GM08714 (cell line): ENCODE measurements at regions not wholly inside any gene's neighbourhood (a gene's known extent, or its start where the extent isn't known, plus 50 kb on each side); places are given as distances from the start of the nearest gene placed in this dataset.

Experiments
- H3K4me3 ChIP-seq: fragments of 200-500 bp; sonication (Bioruptor generic); 2 replicates; pipeline ENCODE4 v1.5.1; 2014; ENCODE audit warnings: mild to moderate bottlenecking, low read length, inconsistent platforms
- ZNF274 ChIP-seq: IDR thresholded peaks from 2 replicates; pipeline ENCODE4 v1.6.1; 2012; ENCODE audit warnings: mild to moderate bottlenecking, low read depth, low read length

- TF ChIP-seq ZNF274 = no peak
- no peak overlapping the region for H3K4me3 ChIP-seq
These were observed 144.7 kb downstream of the ENGASE start for GRCh38 chr17:79219208-79219935.

DNA sequence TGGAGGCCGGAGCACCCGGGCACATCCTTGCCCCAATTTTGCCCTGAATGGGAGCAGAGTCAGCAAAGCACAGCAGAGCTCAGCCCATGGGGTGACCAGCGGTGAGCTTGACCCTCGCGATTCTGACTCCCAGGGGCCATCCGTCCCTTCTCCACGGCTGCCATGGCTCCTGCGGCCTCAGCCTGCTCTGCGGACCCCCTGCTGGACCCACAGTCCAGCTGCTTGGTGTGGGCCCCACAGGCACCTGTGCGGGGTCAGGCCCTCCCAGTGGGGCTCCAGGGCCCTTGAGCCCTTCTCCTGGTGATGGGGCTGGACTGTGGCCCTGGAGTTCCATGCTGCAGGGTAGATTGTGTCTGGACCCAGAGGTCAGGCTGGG lies 144.2 kb downstream of the ENGASE start:
- no peak overlapping the region for H3K4me3 ChIP-seq
- no peak for TF ChIP-seq ZNF274

- TF ChIP-seq ZNF274 = no peak
- no peak overlapping the region for H3K4me3 ChIP-seq
These were observed 143.7 kb downstream of the ENGASE start for GRCh38 chr17:79218175-79218824.

- no peak for TF ChIP-seq ZNF274
- no peak overlapping the region for H3K4me3 ChIP-seq
These were observed 143.0 kb downstream of the ENGASE start for GRCh38 chr17:79217473-79218135.

DNA sequence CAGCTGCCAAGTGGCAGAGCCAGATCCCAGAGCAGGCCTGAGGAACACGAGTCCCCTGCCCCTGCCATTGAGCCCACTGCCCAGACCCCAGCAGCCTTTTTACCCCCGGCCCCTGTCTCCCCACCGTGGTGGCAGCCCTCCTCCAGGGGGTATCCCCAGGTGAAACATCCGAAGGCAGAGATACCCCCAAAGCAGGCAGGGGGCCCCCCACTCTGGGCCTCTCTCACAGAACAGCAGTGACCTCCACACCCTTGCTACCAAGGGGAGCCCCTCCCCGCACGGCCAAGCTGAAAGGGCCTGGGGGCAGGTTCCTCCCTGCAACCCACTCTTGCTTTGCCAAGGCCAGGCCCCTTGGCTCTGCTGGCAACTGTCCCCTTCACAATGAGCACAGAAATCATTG lies 142.2 kb downstream of the ENGASE start:
- TF ChIP-seq ZNF274 = no peak
- H3K4me3 ChIP-seq = no peak overlapping the region

GRCh38 chr17:79216391-79216790 lies 141.8 kb downstream of the ENGASE start:
- H3K4me3 ChIP-seq = no peak overlapping the region
- TF ChIP-seq ZNF274 = no peak

DNA sequence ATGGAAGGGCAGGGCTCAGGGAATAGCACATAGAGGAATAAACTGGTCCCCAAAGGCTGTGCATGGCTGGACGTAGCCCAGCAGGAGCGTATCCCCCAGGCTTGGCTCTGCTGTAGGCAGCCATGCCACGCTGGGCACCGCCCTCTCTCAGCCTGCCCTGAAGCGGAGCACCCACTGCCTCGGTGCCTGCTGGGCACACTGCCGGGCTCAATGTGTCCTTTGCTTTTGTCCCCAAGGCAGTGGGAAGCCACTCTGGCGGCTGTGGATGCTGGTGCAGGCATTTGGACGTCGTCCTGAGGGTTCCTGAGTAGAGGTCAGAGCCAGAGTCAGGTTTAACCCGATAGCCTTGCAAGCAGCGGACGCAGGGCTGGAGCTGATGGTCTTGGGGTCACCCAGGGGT lies 141.0 kb downstream of the ENGASE start:
- H3K4me3 ChIP-seq = no peak overlapping the region
- TF ChIP-seq ZNF274 = no peak

DNA sequence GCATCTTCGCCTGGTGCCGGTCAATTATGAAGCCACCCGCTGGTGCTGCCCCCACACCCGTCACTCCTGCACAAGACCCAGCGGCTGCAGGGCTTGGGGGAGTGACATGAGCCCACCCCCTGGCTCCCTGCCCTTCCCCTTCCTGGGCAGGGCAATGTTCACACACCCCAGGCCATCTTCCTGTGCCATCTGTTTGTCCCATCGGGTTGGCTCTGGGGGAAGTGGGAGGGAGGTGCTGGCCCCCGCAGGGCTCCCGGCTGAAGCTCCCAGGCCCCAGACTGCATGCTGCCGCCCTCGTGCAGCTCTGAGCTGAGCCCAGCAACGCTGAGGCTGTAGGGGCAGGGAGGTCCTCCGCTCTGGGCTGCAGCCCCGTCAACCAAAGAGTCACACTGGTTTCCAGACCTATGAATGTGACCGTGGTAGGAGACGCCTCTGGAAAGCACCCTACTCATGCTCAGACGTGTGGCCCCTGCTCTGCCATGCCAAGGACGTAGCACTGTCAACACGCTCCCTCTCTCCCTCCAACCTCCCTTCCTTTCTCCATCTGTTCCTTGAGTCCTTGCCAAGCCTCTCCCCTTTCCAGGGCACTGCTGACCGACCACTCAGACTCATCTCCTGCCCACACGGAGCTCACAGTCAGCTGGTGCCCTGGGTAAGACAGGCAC lies 140.4 kb downstream of the ENGASE start:
- no peak for TF ChIP-seq ZNF274
- H3K4me3 ChIP-seq = no peak overlapping the region

DNA sequence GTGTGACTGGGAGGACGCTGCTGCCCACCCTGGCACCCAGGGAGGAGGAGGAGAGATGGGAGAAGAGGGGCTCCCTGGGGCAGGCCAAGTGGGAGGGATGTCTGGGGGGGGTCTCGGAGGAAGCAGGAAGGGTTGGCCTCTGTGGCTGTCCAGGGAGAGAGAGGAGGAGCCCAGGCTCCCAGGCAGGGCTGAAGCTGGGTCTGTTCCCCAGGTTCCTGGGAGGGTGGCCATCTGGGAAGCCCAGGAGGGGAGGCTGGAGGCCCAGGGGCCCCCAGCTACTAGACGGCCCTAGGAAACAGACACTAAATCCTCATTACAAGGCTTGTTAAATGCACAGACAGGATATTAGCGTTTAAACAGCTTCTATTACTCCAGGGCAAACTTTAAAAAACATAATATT lies 139.8 kb downstream of the ENGASE start:
- TF ChIP-seq ZNF274 = no peak
- no peak overlapping the region for H3K4me3 ChIP-seq

- no peak overlapping the region for H3K4me3 ChIP-seq
- TF ChIP-seq ZNF274 = no peak
These were observed 138.7 kb downstream of the ENGASE start for GRCh38 chr17:79213305-79213704.

DNA sequence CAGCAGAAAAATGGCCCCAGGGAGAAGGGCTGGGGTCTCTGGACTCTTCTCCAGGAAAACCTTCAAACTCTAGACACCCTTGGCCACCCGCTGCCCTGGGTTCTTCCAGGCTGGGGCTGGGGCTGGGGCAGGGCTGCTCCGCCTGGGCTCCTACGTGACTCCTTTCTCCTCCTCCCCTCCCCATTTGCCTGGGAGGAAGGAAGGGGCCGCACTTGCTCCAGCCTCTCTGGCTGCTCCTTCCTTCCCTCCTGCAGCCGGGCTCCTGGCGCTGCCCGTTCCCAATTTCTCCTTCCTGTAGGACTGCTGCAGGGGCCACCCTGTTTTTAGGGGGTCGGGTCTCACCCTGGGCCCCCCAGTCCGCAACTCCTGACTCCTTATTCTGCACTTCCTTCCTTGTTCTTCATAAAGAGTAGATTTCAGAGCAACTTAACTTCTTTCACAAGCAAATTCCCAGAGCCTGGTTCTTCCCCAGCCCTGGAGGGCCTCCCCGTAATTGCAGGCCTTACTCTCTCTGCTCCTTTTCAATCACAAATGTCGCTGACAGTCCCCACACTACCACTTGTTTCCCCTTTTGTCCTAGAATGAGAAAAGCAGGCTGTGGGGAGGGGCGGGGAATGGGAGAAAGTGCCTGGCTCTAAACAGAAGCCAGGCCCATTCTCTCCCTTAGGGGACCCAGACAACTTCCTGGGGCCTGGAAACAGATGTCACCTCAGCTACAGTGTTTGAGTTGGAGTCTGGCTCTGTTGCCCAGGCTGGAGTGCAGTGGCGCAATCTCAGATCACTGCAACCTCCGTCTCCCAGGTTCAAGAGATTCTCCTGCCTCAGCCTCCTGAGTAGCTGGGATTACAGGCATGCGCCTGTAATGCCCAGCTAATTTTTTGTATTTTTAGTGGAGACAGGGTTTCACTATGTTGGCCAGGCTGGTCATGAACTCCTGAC lies 137.8 kb downstream of the ENGASE start:
- no peak for TF ChIP-seq ZNF274
- no peak overlapping the region for H3K4me3 ChIP-seq

DNA sequence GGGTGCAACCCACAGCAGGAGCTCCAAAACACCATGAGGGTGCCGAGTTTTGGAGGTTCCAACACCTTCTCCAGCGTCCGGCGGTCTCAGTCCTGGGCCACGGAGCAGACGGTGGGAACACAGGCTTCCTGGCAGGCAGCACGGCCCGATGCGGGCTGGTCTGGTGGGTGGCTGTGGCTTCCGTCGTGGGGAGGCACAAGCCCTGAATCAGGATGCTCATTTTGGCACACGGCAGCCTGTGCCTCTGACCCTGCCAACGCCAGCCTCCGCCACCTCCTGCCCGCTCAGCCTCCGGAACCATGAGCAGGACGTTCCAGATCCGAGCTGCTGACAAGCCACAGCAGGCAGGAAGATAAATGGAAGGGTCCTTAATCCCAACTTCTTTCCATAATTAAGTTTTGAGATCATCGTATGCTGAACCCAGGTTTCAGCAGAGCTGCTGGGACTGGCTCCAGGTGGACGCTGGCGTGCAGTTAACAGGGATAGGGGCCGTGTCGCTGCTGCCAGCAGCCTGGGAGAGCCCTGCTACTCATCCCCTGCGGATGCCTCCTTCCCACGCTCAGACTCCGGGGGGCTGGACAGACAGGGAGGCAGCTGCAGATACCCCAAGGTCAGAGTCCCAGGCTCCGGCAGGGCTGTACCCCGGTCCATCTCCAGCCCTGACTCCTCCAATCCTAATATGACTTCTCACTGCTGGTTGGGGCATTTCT lies 136.6 kb downstream of the ENGASE start:
- no peak overlapping the region for H3K4me3 ChIP-seq
- TF ChIP-seq ZNF274 = no peak

DNA sequence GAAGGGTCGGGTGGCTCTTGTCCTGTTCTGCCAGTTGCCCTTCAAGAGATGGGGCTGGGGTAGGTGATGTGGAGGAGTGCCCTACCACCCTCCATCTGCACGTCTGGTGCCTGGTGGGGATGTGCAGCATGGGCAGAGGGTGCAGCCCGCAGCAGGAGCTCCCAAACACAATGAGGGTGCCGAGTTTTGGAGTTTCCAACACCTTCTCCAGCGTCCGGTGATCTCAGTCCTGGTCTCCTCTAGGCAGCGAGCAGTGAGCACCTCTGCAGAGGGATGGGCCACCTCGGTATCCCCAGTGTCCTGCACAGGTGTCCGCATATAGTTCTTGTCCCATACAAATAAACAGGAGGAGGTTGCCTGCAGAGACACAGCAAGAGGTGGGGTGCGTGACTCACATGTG lies 136.0 kb downstream of the ENGASE start:
- H3K4me3 ChIP-seq = no peak overlapping the region
- no peak for TF ChIP-seq ZNF274
